ENCODE measurements at regions not wholly inside any gene's neighbourhood (a gene's known extent, or its start where the extent isn't known, plus 50 kb on each side); places are given as distances from the start of the nearest gene placed in this dataset.
A peak's percentile ranks its signal among the peaks of the same experiment; 100 is the strongest.
"Not testable (repeated sequence)": the region's sequence is repeated elsewhere in the genome, so short reads cannot be mapped to it uniquely, and the experiment has no call there.

GRCh38 chr5:125222597-125223240 lies 476.3 kb upstream of the ZNF608 start:
- DNase-seq = no peak

GRCh38 chr5:125225424-125225823 lies 479.0 kb upstream of the ZNF608 start:
- peak; percentile 2 for DNase-seq

DNA sequence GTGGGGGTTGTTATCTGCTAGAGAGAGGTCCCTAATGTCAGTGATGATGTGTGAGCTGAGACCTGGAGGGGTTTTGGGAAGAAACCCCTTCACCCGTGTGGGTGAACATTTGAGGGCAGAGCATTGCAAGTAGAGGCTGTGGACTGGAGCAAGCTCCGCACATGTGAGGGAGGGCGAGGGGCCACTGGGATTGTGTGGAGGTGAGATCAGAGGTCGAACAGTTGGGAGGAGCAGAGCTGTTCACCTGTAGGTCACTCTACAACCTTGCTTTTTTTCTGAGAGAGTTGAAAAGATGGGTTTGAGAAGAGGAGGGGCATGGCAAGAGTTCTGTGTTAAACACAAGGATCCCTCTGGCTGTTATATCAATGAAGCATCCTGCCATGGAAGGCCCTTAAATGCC lies 480.4 kb upstream of the ZNF608 start:
- no peak for DNase-seq

DNA sequence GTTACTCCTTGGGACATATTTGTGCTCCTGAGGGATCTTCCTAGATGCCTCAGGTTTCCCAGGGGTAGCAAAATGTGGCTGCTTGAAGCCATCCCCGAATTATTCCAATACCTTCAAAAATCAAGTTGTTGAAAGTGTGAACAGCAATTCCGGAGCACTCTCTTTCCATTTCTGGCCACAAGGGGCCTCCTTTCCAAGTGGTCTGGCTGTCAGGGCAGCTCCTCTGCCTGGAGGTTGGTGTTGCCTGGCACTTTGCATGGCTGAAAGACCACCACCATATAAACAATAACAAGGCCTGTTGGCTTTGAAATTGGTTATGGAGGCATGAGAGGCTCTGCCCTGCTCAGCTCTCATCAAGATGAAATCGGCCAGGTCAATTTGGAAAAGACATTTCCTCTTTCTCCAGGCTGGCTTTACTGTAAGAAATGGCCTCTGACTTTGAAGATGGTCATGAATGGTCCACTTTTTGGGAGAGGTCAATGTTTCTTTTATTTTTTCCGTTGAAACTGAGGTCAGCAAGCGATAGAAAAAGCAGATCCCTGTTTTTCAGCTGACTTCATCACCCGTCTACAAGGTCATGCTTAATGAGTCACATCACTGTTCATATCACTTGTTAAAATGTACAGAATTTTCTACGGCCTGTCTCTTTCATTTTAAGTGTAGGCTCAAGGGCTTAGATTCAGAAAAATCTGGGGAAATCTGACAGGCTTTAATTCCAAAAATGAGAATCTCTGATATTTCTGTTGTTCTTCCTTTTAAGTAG lies 481.1 kb upstream of the ZNF608 start:
- no peak for DNase-seq

GRCh38 chr5:125228363-125229070 lies 482.1 kb upstream of the ZNF608 start:
- no peak for DNase-seq

- no peak for DNase-seq
Observed at GRCh38 chr5:125229556-125229955, 483.1 kb upstream of the ZNF608 start.

GRCh38 chr5:125232779-125233230 lies 486.4 kb upstream of the ZNF608 start:
- no peak for DNase-seq

DNA sequence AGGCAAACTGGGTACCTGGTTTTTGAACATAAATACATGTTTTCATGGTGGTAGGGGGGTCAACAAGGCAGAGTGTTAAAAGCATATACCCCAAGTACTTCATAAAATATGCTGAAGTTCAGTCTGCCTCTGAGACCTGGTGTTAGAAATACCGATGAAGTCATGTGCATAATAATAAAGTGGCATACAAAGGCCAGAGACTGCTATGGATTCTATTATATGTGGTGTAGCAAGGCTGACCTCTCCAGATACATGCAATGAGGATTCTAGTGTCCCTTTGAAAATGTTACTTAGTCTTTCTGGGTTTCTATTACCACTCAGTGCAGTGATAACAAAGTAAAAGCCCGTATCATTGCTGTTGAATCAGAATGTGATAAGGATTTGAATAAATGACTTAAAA lies 487.5 kb upstream of the ZNF608 start:
- DNase-seq = no peak

DNA sequence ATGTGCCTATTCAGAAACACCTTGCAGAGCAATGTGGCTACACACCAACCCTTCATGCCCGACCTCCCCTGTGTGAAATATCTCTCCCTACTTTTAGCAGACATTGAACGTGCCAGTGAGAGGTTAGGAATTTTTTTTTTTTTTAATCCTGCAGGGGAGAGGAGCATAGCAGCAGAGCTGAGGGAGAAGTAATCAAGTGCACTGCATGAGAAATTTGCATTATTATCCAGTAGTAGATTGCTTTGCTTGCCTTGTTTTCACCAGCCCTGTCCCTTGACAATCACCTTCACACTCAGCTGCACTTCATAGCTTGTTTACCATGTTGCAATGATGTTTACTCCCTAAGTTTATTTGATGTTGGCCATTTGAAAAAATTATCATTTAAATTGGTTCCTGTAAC lies 489.6 kb upstream of the ZNF608 start:
- DNase-seq = no peak

GRCh38 chr5:125236981-125237380 lies 490.5 kb upstream of the ZNF608 start:
- DNase-seq = no peak

- no peak for DNase-seq
Observed at GRCh38 chr5:125244531-125244930, 498.1 kb upstream of the ZNF608 start.

DNA sequence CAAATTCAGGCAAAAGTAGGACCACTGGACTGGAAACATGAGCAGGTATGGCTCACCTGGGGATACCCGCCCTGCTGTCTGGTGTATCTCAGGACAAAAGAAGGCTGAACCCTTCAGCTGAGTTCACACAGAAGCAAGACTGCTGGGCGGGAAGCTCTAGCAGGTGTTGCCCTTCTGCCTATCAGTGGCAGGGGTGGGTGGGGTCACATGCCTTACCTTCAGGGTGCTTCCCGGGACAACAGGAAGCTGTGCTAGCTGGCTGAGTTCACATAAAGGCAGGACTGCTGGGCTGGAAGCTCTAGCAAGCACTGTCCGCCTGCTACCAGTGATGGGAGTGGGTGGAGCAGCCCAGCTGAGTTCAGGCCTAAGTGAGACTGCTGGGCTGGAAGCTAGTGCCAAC lies 498.8 kb upstream of the ZNF608 start:
- DNase-seq = no peak

GRCh38 chr5:125249400-125249799 lies 503.0 kb upstream of the ZNF608 start:
- DNase-seq = no peak

- no peak for DNase-seq
Observed at GRCh38 chr5:125251703-125252102, 505.3 kb upstream of the ZNF608 start.

- DNase-seq = not testable (repeated sequence)
Observed at GRCh38 chr5:125253634-125254033, 507.2 kb upstream of the ZNF608 start.

DNA sequence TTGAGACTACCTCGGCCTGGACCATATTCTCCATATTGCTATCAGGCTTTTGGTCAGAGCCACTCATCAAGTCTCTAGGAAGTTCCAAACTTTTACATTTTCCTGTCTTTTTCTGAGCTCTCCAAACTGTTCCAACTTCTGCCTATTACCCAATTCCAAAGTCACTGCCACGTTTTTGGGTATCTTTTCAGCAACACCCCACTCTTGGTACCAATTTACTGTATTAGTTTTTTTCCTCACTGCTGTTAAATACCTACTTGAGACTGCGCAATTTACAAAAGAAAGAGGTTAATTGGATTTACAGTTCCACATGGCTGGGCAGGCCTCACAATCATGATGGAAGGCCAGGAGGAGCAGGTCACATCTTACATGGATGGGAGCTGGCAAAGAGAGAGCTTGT lies 507.8 kb upstream of the ZNF608 start:
- DNase-seq = no peak

- DNase-seq = no peak
Observed at GRCh38 chr5:125256296-125256695, 509.9 kb upstream of the ZNF608 start.

DNA sequence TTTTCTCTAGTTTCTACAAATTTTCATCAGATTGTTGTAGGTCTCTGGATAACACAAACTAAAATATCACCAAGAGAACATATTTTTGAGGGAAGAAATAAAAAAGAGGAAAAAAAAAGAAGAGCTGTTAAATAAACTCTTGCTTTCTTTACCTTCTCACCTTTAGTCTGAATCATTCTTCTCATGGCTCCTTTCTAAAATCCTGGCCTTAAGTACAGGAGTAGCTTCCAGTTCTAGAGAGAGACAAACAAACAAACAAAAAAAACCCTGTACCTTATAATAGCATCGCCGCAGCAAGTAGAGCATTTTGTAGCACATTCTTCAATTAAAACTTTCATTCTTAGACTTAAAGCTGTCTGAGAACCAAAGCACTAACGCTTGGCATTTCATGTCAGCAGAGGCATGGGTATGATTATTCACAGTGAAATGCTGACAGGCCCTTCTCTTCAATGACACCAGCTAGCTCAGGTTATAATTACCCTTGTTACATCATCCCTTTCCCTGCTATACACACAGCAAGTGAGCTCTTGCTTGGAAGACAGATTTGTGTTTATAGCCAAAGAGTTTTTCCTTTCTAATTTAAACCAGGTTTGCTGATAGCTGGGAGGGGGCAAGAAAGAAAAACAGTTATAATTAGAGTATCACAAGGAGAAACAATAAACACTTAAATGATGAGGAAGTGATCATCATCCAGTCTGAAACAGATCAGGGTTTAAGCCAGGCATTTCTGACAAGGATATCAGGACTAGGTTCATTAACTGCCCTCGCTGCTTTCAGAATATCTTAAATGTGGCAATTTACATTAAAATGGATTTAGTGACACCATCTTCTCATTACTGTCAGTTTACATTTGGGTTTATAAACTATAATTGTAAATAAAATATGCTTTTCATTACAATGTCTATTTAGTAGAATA lies 510.9 kb upstream of the ZNF608 start:
- no peak for DNase-seq

- DNase-seq = no peak
Observed at GRCh38 chr5:125257997-125258396, 511.6 kb upstream of the ZNF608 start.

DNA sequence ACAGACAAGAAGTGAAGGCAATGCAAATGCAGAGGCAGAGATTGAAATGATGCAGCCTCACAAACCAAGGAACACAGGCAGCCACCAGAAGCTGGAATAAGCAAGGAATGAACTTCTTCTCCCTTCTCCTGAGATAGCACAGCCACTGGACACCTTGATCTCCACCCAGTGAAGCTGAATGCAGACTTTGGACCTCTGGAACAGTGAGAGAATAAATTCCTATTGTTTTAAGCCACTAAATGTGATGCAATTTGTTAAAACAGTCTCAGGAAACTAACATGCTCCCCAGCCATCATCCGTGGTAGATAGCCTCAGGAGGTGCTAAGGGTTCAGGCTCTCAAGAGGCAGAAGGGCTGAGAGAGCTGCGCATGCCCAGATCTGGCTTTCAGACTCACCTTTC lies 512.2 kb upstream of the ZNF608 start:
- no peak for DNase-seq

DNA sequence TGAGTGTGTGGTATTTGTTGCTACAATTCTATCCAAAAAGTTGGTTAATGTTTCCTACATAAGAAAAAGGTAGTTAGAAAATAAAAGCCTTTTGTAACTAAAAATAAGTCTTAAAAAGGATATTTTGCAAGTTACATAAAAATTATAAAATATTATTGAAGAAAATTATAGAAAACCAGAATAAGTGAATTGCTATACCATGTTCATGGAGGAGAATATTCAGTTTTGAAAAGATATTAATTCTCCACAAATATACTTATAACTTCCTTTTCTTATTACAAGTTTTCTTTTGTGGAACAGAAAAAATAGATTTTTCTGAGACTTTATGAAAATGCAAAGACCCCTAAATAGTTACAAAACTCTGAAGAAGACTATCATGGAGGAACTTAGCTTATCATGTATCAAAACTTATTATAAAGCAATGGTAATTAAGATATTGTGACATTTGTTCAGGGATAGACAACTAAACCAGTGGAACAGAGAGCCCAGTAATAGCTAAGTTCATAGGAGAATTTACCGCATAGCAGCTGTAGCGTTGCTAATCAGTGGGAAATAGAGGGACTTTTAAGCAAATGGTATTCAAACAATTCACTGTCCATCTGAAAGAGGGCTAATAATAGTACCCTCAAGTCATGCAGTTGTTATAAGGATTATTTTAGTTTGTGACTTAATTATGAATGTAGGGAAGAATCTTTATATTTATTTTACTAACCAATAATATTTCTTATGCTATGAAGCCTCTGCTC lies 515.2 kb upstream of the ZNF608 start:
- no peak for DNase-seq

- no peak for DNase-seq
Observed at GRCh38 chr5:125262782-125263181, 516.3 kb upstream of the ZNF608 start.

Data from CD4-positive, alpha-beta T cell treated with Interleukin-17A for 4 hours (primary cell).